SK-N-SH treated with all-trans-retinoic acid at 6 μM for 48 hours (cell line): ENCODE measurements at regions not wholly inside any gene's neighbourhood (a gene's known extent, or its start where the extent isn't known, plus 50 kb on each side); places are given as distances from the start of the nearest gene placed in this dataset.

Source experiments
- ATAC-seq: fragments of 200-7000 bp; cut with Tn5 transposase; 3 replicates; pipeline ENCODE4 v1.9.1; 2020; ENCODE audit warnings: mild to moderate bottlenecking, moderate library complexity
- ARNTL ChIP-seq: fragments of 450-650 bp; formaldehyde crosslinking; IDR thresholded peaks from 2 replicates; pipeline ENCODE4 v1.5.0; 2020; ENCODE audit warnings: low read depth, mild to moderate bottlenecking, moderate library complexity, borderline replicate concordance
- BACH2 ChIP-seq: fragments of 250-450 bp; sonication (Bioruptor Pico); IDR thresholded peaks from 2 replicates; pipeline ENCODE4 v1.9.0; 2021; ENCODE audit warnings: mild to moderate bottlenecking, borderline replicate concordance
- CREB5 ChIP-seq: fragments of 250-450 bp; sonication (Bioruptor Pico); IDR thresholded peaks from 2 replicates; pipeline ENCODE4 v1.5.1; 2020; ENCODE audit warnings: low read depth, mild to moderate bottlenecking, moderate library complexity
- CSDC2 ChIP-seq: fragments of 250-450 bp; sonication (Bioruptor Pico); IDR thresholded peaks from 2 replicates; pipeline ENCODE4 v1.5.0; 2020; ENCODE audit warnings: mild to moderate bottlenecking, moderate library complexity
- CSRNP3 ChIP-seq: fragments of 250-450 bp; sonication (Bioruptor Pico); IDR thresholded peaks from 2 replicates; pipeline ENCODE4 v1.5.1; 2021; ENCODE audit warnings: mild to moderate bottlenecking, moderate library complexity
- GLIS3 ChIP-seq: fragments of 250-450 bp; sonication (Bioruptor Pico); IDR thresholded peaks from 2 replicates; pipeline ENCODE4 v1.5.0; 2020; ENCODE audit warnings: mild to moderate bottlenecking, moderate library complexity
- ISL1 ChIP-seq: fragments of 250-450 bp; sonication (Bioruptor Pico); IDR thresholded peaks from 2 replicates; pipeline ENCODE4 v2.1.2; 2022; ENCODE audit warnings: mild to moderate bottlenecking, moderate library complexity
- OSR1 ChIP-seq: fragments of 250-450 bp; sonication (Bioruptor Pico); IDR thresholded peaks from 2 replicates; pipeline ENCODE4 v1.8.0; 2022; ENCODE audit warnings: moderate library complexity, mild to moderate bottlenecking, inconsistent platforms
- PATZ1 ChIP-seq: fragments of 250-450 bp; sonication (Bioruptor Pico); IDR thresholded peaks from 2 replicates; pipeline ENCODE4 v1.8.0; 2020; ENCODE audit warnings: mild to moderate bottlenecking, moderate library complexity, borderline replicate concordance
- POU6F1 ChIP-seq: fragments of 250-450 bp; sonication (Bioruptor Pico); IDR thresholded peaks from 2 replicates; pipeline ENCODE4 v1.8.0; 2021; ENCODE audit warnings: low read depth, mild to moderate bottlenecking, moderate library complexity, borderline replicate concordance
- PPARA ChIP-seq: fragments of 250-450 bp; sonication (Bioruptor Pico); IDR thresholded peaks from 2 replicates; pipeline ENCODE4 v1.5.0; 2020; ENCODE audit warnings: mild to moderate bottlenecking, borderline replicate concordance
- RARB ChIP-seq: fragments of 250-450 bp; sonication (Bioruptor Pico); IDR thresholded peaks from 2 replicates; pipeline ENCODE4 v1.8.0; 2021; ENCODE audit warnings: mild to moderate bottlenecking, moderate library complexity
- SNAI2 ChIP-seq: fragments of 250-450 bp; sonication (Bioruptor Pico); IDR thresholded peaks from 2 replicates; pipeline ENCODE4 v1.5.0; 2020; ENCODE audit warnings: mild to moderate bottlenecking, moderate library complexity
- TCF4 ChIP-seq: fragments of 250-450 bp; sonication (Bioruptor Pico); IDR thresholded peaks from 2 replicates; pipeline ENCODE4 v1.8.0; 2021; ENCODE audit warnings: mild to moderate bottlenecking, moderate library complexity, borderline replicate concordance
- TOX ChIP-seq: fragments of 250-450 bp; sonication (Bioruptor Pico); IDR thresholded peaks from 2 replicates; pipeline ENCODE4 v1.8.0; 2021; ENCODE audit warnings: mild to moderate bottlenecking, moderate library complexity, borderline replicate concordance
- TSHZ2 ChIP-seq: fragments of 250-450 bp; sonication (Bioruptor Pico); IDR thresholded peaks from 2 replicates; pipeline ENCODE4 v1.5.0; 2020; ENCODE audit warnings: mild to moderate bottlenecking, moderate library complexity
- ZC3H10 ChIP-seq: fragments of 250-450 bp; sonication (Bioruptor Pico); IDR thresholded peaks from 2 replicates; pipeline ENCODE4 v1.5.1; 2021; ENCODE audit warnings: mild to moderate bottlenecking, moderate library complexity
- ZFP30 ChIP-seq: fragments of 450-650 bp; formaldehyde crosslinking; IDR thresholded peaks from 2 replicates; pipeline ENCODE4 v1.5.0; 2022; ENCODE audit warnings: mild to moderate bottlenecking, moderate library complexity
- ZNF565 ChIP-seq: fragments of 450-650 bp; formaldehyde crosslinking; conservative IDR thresholded peaks from 2 replicates; pipeline ENCODE4 v1.5.0; 2020; ENCODE audit warnings: low read depth, mild to moderate bottlenecking, moderate library complexity
- ZNF8 ChIP-seq: fragments of 450-650 bp; formaldehyde crosslinking; IDR thresholded peaks from 2 replicates; pipeline ENCODE4 v1.5.0; 2020; ENCODE audit warnings: mild to moderate bottlenecking, moderate library complexity

- TF ChIP-seq GLIS3 (CRISPR knock-in tag), result no peak
- TF ChIP-seq TOX, result no peak
- TF ChIP-seq TSHZ2, result no peak
- no peak for TF ChIP-seq TCF4
- TF ChIP-seq, all 23 proteins: peak for 0
- ATAC-seq, result no peak
Measured at GRCh38 chr6:106882601-106883518, 91.7 kb downstream of the CD24 start.

GRCh38 chr6:106882138-106882537 is 92.4 kb downstream of the CD24 start:
- ATAC-seq, result no peak
- TF ChIP-seq TCF4, result no peak
- TF ChIP-seq ZNF8 (CRISPR knock-in tag), result no peak
- TF ChIP-seq ARNTL (CRISPR knock-in tag), result no peak
- no peak for TF ChIP-seq CREB5 (CRISPR knock-in tag)
- TF ChIP-seq PATZ1, result no peak
- TF ChIP-seq GLIS3 (CRISPR knock-in tag), result no peak
- no peak for TF ChIP-seq TSHZ2
- TF ChIP-seq ZNF565 (CRISPR knock-in tag), result no peak
- TF ChIP-seq BACH2 (CRISPR knock-in tag), result no peak
- TF ChIP-seq ISL1 (CRISPR knock-in tag), result no peak
- no peak for TF ChIP-seq OSR1
- TF ChIP-seq RARB (CRISPR knock-in tag), result no peak
- TF ChIP-seq SNAI2 (CRISPR knock-in tag), result no peak
- no peak for TF ChIP-seq CSDC2
- TF ChIP-seq CSRNP3, result no peak
- TF ChIP-seq PPARA (CRISPR knock-in tag), result no peak

- no peak for ATAC-seq
- TF ChIP-seq PATZ1 (no peak), ARNTL (CRISPR knock-in tag) (no peak), ZNF8 (CRISPR knock-in tag) (no peak), ZC3H10 (CRISPR knock-in tag) (no peak), POU6F1 (CRISPR knock-in tag) (no peak), TCF4 (no peak), ZNF565 (CRISPR knock-in tag) (no peak), ZFP30 (CRISPR knock-in tag) (no peak)
Measured at GRCh38 chr6:106880952-106881351, 93.6 kb downstream of the CD24 start.
